GM23338 (cell line): ENCODE measurements at regions not wholly inside any gene's neighbourhood (a gene's known extent, or its start where the extent isn't known, plus 50 kb on each side); places are given as distances from the start of the nearest gene placed in this dataset.

ENCODE experiments used
- ATAC-seq: fragments of 200-7000 bp; cut with Tn5 transposase; 3 replicates; pipeline ENCODE4 v1.9.1; 2020
- DNase-seq: peaks from one replicate; pipeline ENCODE4 v3.0.0-alpha.2; 2015; ENCODE audit warnings: low spot score
- H2AFZ ChIP-seq: fragments of 200-600 bp; sonication (generic); 2 replicates; pipeline ENCODE4 v1.8.0; 2016; ENCODE audit warnings: antibody characterized with exemption, mild to moderate bottlenecking, moderate library complexity
- H3F3A ChIP-seq: fragments of 200-600 bp; sonication (generic); replicated peaks from 2 replicates; pipeline ENCODE4 v1.8.0; 2017; ENCODE audit warnings: antibody characterized with exemption, mixed run types, low read depth
- H3K27ac ChIP-seq: fragments of 200-600 bp; sonication (generic); 2 replicates; pipeline ENCODE4 v1.6.1; 2016; ENCODE audit warnings: low read depth
- H3K27me3 ChIP-seq: fragments of 200-600 bp; sonication (generic); 2 replicates; pipeline ENCODE4 v1.8.0; 2016; ENCODE audit warnings: mild to moderate bottlenecking, mixed run types, moderate library complexity; ENCODE audit not compliant: insufficient read depth
- H3K36me3 ChIP-seq: fragments of 200-600 bp; sonication (generic); 2 replicates; pipeline ENCODE4 v1.8.0; 2016; ENCODE audit warnings: mild to moderate bottlenecking; ENCODE audit not compliant: insufficient read depth
- H3K4me1 ChIP-seq: fragments of 200-600 bp; sonication (generic); 2 replicates; pipeline ENCODE4 v1.8.0; 2016; ENCODE audit warnings: mild to moderate bottlenecking, moderate library complexity; ENCODE audit not compliant: insufficient read depth
- H3K4me2 ChIP-seq: fragments of 200-600 bp; sonication (generic); 2 replicates; pipeline ENCODE4 v1.7.1; 2017; ENCODE audit warnings: mixed run types
- H3K4me3 ChIP-seq: fragments of 200-600 bp; sonication (generic); 2 replicates; pipeline ENCODE4 v1.6.1; 2016; ENCODE audit warnings: mixed run types
- H3K79me2 ChIP-seq: fragments of 200-600 bp; sonication (generic); replicated peaks from 2 replicates; pipeline ENCODE4 v1.8.0; 2017; ENCODE audit warnings: mild to moderate bottlenecking; ENCODE audit not compliant: insufficient read depth
- H3K9me2 ChIP-seq: fragments of 200-600 bp; sonication (generic); 2 replicates; pipeline ENCODE4 v1.8.0; 2017; ENCODE audit not compliant: insufficient read depth
- H4K20me1 ChIP-seq: fragments of 200-600 bp; sonication (generic); replicated peaks from 2 replicates; pipeline ENCODE4 v1.8.0; 2017; ENCODE audit warnings: mild to moderate bottlenecking; ENCODE audit not compliant: insufficient read depth
- H3K27ac Mint-ChIP-seq: 2 replicates; pipeline ENCODE4 v1.8.0; 2020; ENCODE audit warnings: inconsistent platforms, mild to moderate bottlenecking, moderate library complexity, mixed read lengths
- H3K27me3 Mint-ChIP-seq: 3 replicates; pipeline ENCODE4 v1.8.0; 2022; ENCODE audit warnings: low read depth, mild to moderate bottlenecking, moderate library complexity, mixed read lengths, inconsistent platforms; ENCODE audit not compliant: insufficient read depth, poor library complexity
- H3K36me3 Mint-ChIP-seq: 3 replicates; pipeline ENCODE4 v1.8.0; 2021; ENCODE audit warnings: low read depth, mild to moderate bottlenecking, inconsistent platforms, moderate library complexity, mixed read lengths
- H3K4me1 Mint-ChIP-seq: 3 replicates; pipeline ENCODE4 v1.8.0; 2020; ENCODE audit warnings: mild to moderate bottlenecking, inconsistent platforms, mixed read lengths
- H3K4me3 Mint-ChIP-seq: 3 replicates; pipeline ENCODE4 v1.8.0; 2021; ENCODE audit warnings: moderate library complexity, mild to moderate bottlenecking, inconsistent platforms, mixed read lengths
- H3K9me3 Mint-ChIP-seq: 3 replicates; pipeline ENCODE4 v1.8.0; 2020; ENCODE audit warnings: moderate library complexity, mild to moderate bottlenecking, inconsistent platforms, mixed read lengths
- ETS1 ChIP-seq: IDR thresholded peaks from 2 replicates; pipeline ENCODE4 v1.6.1; 2016; ENCODE audit warnings: antibody characterized with exemption
- EZH2 ChIP-seq: fragments of 200-600 bp; sonication (generic); IDR thresholded peaks from one replicate; pipeline ENCODE4 v1.8.0; 2017; ENCODE audit warnings: antibody characterized with exemption, mild to moderate bottlenecking, low read depth; ENCODE audit not compliant: unreplicated experiment
- NANOG ChIP-seq: IDR thresholded peaks from 2 replicates; pipeline ENCODE4 v1.6.1; 2016; ENCODE audit warnings: antibody characterized with exemption, borderline replicate concordance
- ZNF114 ChIP-seq: fragments of 250-450 bp; sonication (Bioruptor Pico); IDR thresholded peaks from 2 replicates; pipeline ENCODE4 v1.5.0; 2020; ENCODE audit warnings: mild to moderate bottlenecking, moderate library complexity
- ZNF462 ChIP-seq: fragments of 250-450 bp; sonication (Bioruptor Pico); IDR thresholded peaks from 2 replicates; pipeline ENCODE4 v1.5.0; 2020; ENCODE audit warnings: mild to moderate bottlenecking, moderate library complexity

- Histone ChIP-seq H3F3A (no peaks in the 10 kb centered on the region), H3K4me3 (no peak overlapping the region), H3K79me2 (no peaks in the 10 kb centered on the region), H3K4me1 (no peaks in the 10 kb centered on the region; the same call in 1 of the 2 replicates), H3K36me3 (no peaks in the 10 kb centered on the region), H3K27ac (no peak overlapping the region), H2AFZ (no peak overlapping the region), H3K27me3 (no peaks in the 10 kb centered on the region), H3K4me2 (no peak overlapping the region), H4K20me1 (no peaks in the 10 kb centered on the region), H3K9me2 (peaks cover 5% of the 10 kb centered on the region; the same call in 1 of the 2 replicates)
- no peaks in the 10 kb centered on the region for H3K9me3 Mint-ChIP-seq
- no peak for ATAC-seq
- no peaks in the 10 kb centered on the region for H3K36me3 Mint-ChIP-seq
- TF ChIP-seq ZNF114 (CRISPR knock-in tag) (no peak), EZH2 (no peak), NANOG (no peak)
- no peak overlapping the region for H3K4me3 Mint-ChIP-seq
- peaks cover 2% of the 10 kb centered on the region for H3K27me3 Mint-ChIP-seq
- DNase-seq = no peak
- H3K27ac Mint-ChIP-seq = no peak overlapping the region
- H3K4me1 Mint-ChIP-seq = peaks cover 3% of the 10 kb centered on the region; the same call in 1 of the 3 replicates
Observed at GRCh38 chr6:45812922-45813321, 202.7 kb downstream of the CLIC5 start.

- H3K4me1 ChIP-seq = no peaks in the 10 kb centered on the region; the same call in 1 of the 2 replicates
- no peaks in the 10 kb centered on the region; the same call in 1 of the 2 replicates for H3K36me3 ChIP-seq
- H2AFZ ChIP-seq = no peak overlapping the region; the same call in 1 of the 2 replicates
- H3K27ac Mint-ChIP-seq = no peak overlapping the region
- H3K9me2 ChIP-seq = peaks cover 5% of the 10 kb centered on the region; the same call in 1 of the 2 replicates
- no peak overlapping the region for H3K4me3 Mint-ChIP-seq
- no peak overlapping the region for H3K27ac ChIP-seq
- no peaks in the 10 kb centered on the region for H3F3A ChIP-seq
- H3K79me2 ChIP-seq = no peaks in the 10 kb centered on the region
- no peaks in the 10 kb centered on the region for H3K9me3 Mint-ChIP-seq
- H4K20me1 ChIP-seq = no peaks in the 10 kb centered on the region
- no peaks in the 10 kb centered on the region for H3K36me3 Mint-ChIP-seq
- TF ChIP-seq NANOG (no peak), ZNF114 (CRISPR knock-in tag) (no peak), EZH2 (no peak), ZNF462 (CRISPR knock-in tag) (no peak), ETS1 (no peak)
- no peak overlapping the region for H3K4me3 ChIP-seq
- 0 out of 3 replicates have a peak, but pooled peaks cover 3% of the 10 kb centered on the region for H3K4me1 Mint-ChIP-seq
- H3K4me2 ChIP-seq = no peak overlapping the region
- no peak for DNase-seq
- no peaks in the 10 kb centered on the region for H3K27me3 Mint-ChIP-seq
- no peak for ATAC-seq
- H3K27me3 ChIP-seq = no peaks in the 10 kb centered on the region
Observed at GRCh38 chr6:45808917-45809316, 206.7 kb downstream of the CLIC5 start.
